GM08714 (cell line): ENCODE measurements at regions not wholly inside any gene's neighbourhood (a gene's known extent, or its start where the extent isn't known, plus 50 kb on each side); places are given as distances from the start of the nearest gene placed in this dataset.

Experiments
- H3K4me3 ChIP-seq: fragments of 200-500 bp; sonication (Bioruptor generic); 2 replicates; pipeline ENCODE4 v1.5.1; 2014; ENCODE audit warnings: mild to moderate bottlenecking, low read length, inconsistent platforms
- ZNF274 ChIP-seq: IDR thresholded peaks from 2 replicates; pipeline ENCODE4 v1.6.1; 2012; ENCODE audit warnings: mild to moderate bottlenecking, low read depth, low read length

GRCh38 chr2:142786918-142787702 is 90.4 kb upstream of the KYNU start:
- TF ChIP-seq ZNF274 = no peak
- H3K4me3 ChIP-seq = no peak overlapping the region

GRCh38 chr2:142782942-142783443 is 94.5 kb upstream of the KYNU start:
- no peak overlapping the region for H3K4me3 ChIP-seq
- no peak for TF ChIP-seq ZNF274

- TF ChIP-seq ZNF274 = no peak
- no peak overlapping the region for H3K4me3 ChIP-seq
These were observed 96.3 kb upstream of the KYNU start for GRCh38 chr2:142781146-142781545.

GRCh38 chr2:142778289-142778688 is 99.2 kb upstream of the KYNU start:
- no peak for TF ChIP-seq ZNF274
- no peak overlapping the region for H3K4me3 ChIP-seq

GRCh38 chr2:142777742-142778141 is 99.7 kb upstream of the KYNU start:
- H3K4me3 ChIP-seq = no peak overlapping the region
- TF ChIP-seq ZNF274 = no peak

- H3K4me3 ChIP-seq = no peak overlapping the region
- no peak for TF ChIP-seq ZNF274
These were observed 107.7 kb upstream of the KYNU start for GRCh38 chr2:142769761-142770160.

- no peak overlapping the region for H3K4me3 ChIP-seq
- TF ChIP-seq ZNF274 = no peak
These were observed 109.6 kb upstream of the KYNU start for GRCh38 chr2:142767847-142768246.

- no peak overlapping the region for H3K4me3 ChIP-seq
- TF ChIP-seq ZNF274 = no peak
These were observed 118.5 kb upstream of the KYNU start for GRCh38 chr2:142758973-142759372.

GRCh38 chr2:142757111-142757510 is 120.4 kb upstream of the KYNU start:
- H3K4me3 ChIP-seq = no peak overlapping the region
- TF ChIP-seq ZNF274 = no peak

- H3K4me3 ChIP-seq = no peak overlapping the region
- TF ChIP-seq ZNF274 = no peak
These were observed 121.0 kb upstream of the KYNU start for GRCh38 chr2:142756430-142756829.

GRCh38 chr2:142755191-142755590 is 122.3 kb upstream of the KYNU start:
- TF ChIP-seq ZNF274 = no peak

GRCh38 chr2:142754182-142754581 is 123.3 kb upstream of the KYNU start:
- TF ChIP-seq ZNF274 = no peak

More at GRCh38 chr2:142755191-142755590, 122.3 kb upstream of the KYNU start:
- no peak overlapping the region for H3K4me3 ChIP-seq

GRCh38 chr2:142750858-142751257 is 126.6 kb upstream of the KYNU start:
- H3K4me3 ChIP-seq = no peak overlapping the region
- no peak for TF ChIP-seq ZNF274

More at GRCh38 chr2:142754182-142754581, 123.3 kb upstream of the KYNU start:
- no peak overlapping the region for H3K4me3 ChIP-seq

- no peak for TF ChIP-seq ZNF274
- H3K4me3 ChIP-seq = no peak overlapping the region
These were observed 128.8 kb upstream of the KYNU start for GRCh38 chr2:142748559-142749099.

- no peak for TF ChIP-seq ZNF274
- H3K4me3 ChIP-seq = no peak overlapping the region
These were observed 131.8 kb upstream of the KYNU start for GRCh38 chr2:142745691-142746090.
